HG03354 (cell line): ENCODE measurements at regions not wholly inside any gene's neighbourhood (a gene's known extent, or its start where the extent isn't known, plus 50 kb on each side); places are given as distances from the start of the nearest gene placed in this dataset.
"Not testable (repeated sequence)": the region's sequence is repeated elsewhere in the genome, so short reads cannot be mapped to it uniquely, and the experiment has no call there.

Experiments
- ATAC-seq: cut with Tn5 transposase; IDR thresholded peaks from one replicate; pipeline ENCODE4 v1.9.1; 2021; ENCODE audit warnings: mild to moderate bottlenecking; ENCODE audit not compliant: unreplicated experiment, poor library complexity, severe bottlenecking

GRCh38 chr2:114127372-114127771 lies 237.5 kb downstream of the ACTR3 start:
- ATAC-seq: no peak

GRCh38 chr2:114128263-114128662 lies 238.4 kb downstream of the ACTR3 start:
- ATAC-seq: no peak

- ATAC-seq: no peak
These were observed 238.8 kb downstream of the ACTR3 start for GRCh38 chr2:114128725-114129124.

- ATAC-seq: not testable (repeated sequence)
These were observed 242.2 kb downstream of the ACTR3 start for GRCh38 chr2:114132050-114132449.

GRCh38 chr2:114134146-114134545 lies 244.3 kb downstream of the ACTR3 start:
- ATAC-seq: no peak

GRCh38 chr2:114139542-114139941 lies 249.7 kb downstream of the ACTR3 start:
- ATAC-seq: no peak

- ATAC-seq: no peak
These were observed 266.6 kb downstream of the ACTR3 start for GRCh38 chr2:114156366-114157056.

GRCh38 chr2:114157057-114157385 lies 267.1 kb downstream of the ACTR3 start:
- ATAC-seq: no peak

GRCh38 chr2:114160263-114160981 lies 270.5 kb downstream of the ACTR3 start:
- ATAC-seq: no peak

GRCh38 chr2:114161371-114161770 lies 271.5 kb downstream of the ACTR3 start:
- ATAC-seq: no peak

GRCh38 chr2:114167799-114168198 lies 274.6 kb upstream of the DPP10 start:
- ATAC-seq: no peak

GRCh38 chr2:114170070-114170469 lies 272.4 kb upstream of the DPP10 start:
- ATAC-seq: no peak

GRCh38 chr2:114175507-114175906 lies 266.9 kb upstream of the DPP10 start:
- no peak for ATAC-seq

- no peak for ATAC-seq
These were observed 256.9 kb upstream of the DPP10 start for GRCh38 chr2:114185501-114185900.

- ATAC-seq: no peak
These were observed 250.1 kb upstream of the DPP10 start for GRCh38 chr2:114192362-114192761.

- no peak for ATAC-seq
These were observed 240.7 kb upstream of the DPP10 start for GRCh38 chr2:114201781-114202180.

- ATAC-seq: no peak
These were observed 238.8 kb upstream of the DPP10 start for GRCh38 chr2:114203679-114204078.

GRCh38 chr2:114213808-114214207 lies 228.6 kb upstream of the DPP10 start:
- ATAC-seq: no peak

- no peak for ATAC-seq
These were observed 224.1 kb upstream of the DPP10 start for GRCh38 chr2:114218383-114218782.

GRCh38 chr2:114219456-114219855 lies 223.0 kb upstream of the DPP10 start:
- no peak for ATAC-seq

GRCh38 chr2:114222344-114222743 lies 220.1 kb upstream of the DPP10 start:
- ATAC-seq: no peak

GRCh38 chr2:114231921-114232320 lies 210.5 kb upstream of the DPP10 start:
- ATAC-seq: no peak
